Astrocyte of the cerebellum (primary cell): ENCODE measurements at regions not wholly inside any gene's neighbourhood (a gene's known extent, or its start where the extent isn't known, plus 50 kb on each side); places are given as distances from the start of the nearest gene placed in this dataset.

Experiments
- DNase-seq: peaks from one replicate; pipeline ENCODE4 v3.0.0-alpha.2; 2011; ENCODE audit warnings: low read depth
- H3K4me3 ChIP-seq: 2 replicates; pipeline ENCODE4 v1.5.1; 2011; ENCODE audit warnings: mild to moderate bottlenecking, low read depth, low read length, moderate library complexity
- CTCF ChIP-seq: IDR thresholded peaks from 2 replicates; pipeline ENCODE4 v1.5.1; 2012; ENCODE audit warnings: low read length, low read depth, moderate library complexity, mild to moderate bottlenecking; ENCODE audit errors: missing control alignments
- in situ Hi-C: cut with HindIII; loops from 2 replicates; pipeline ENCODE4 v1.10.0; 2017; ENCODE audit warnings: low sequenced_read_pairs

GRCh38 chr4:189396435-189396834 is 544.2 kb upstream of the FRG1 start:
- H3K4me3 ChIP-seq, result no peak overlapping the region
- DNase-seq, result no peak
- no peak for TF ChIP-seq CTCF
- in situ Hi-C loops, result no loop called here

GRCh38 chr4:189404271-189404670 is 536.4 kb upstream of the FRG1 start:
- TF ChIP-seq CTCF, result no peak
- in situ Hi-C loops, result no loop called here
- DNase-seq, result no peak

GRCh38 chr4:189409158-189409557 is 531.5 kb upstream of the FRG1 start:
- H3K4me3 ChIP-seq, result no peak overlapping the region
- TF ChIP-seq CTCF, result no peak
- no peak for DNase-seq
- in situ Hi-C loops, result no loop called here

More at GRCh38 chr4:189404271-189404670, 536.4 kb upstream of the FRG1 start:
- no peak overlapping the region for H3K4me3 ChIP-seq

GRCh38 chr4:189414021-189414420 is 526.7 kb upstream of the FRG1 start:
- no peak overlapping the region for H3K4me3 ChIP-seq
- in situ Hi-C loops, result no loop called here
- no peak for TF ChIP-seq CTCF
- DNase-seq, result no peak

GRCh38 chr4:189420572-189420971 is 520.1 kb upstream of the FRG1 start:
- DNase-seq, result no peak
- TF ChIP-seq CTCF, result no peak
- no peak overlapping the region for H3K4me3 ChIP-seq
- in situ Hi-C loops, result no loop called here

- no peak for TF ChIP-seq CTCF
- in situ Hi-C loops, result no loop called here
- DNase-seq, result no peak
- H3K4me3 ChIP-seq, result no peak overlapping the region
Measured at GRCh38 chr4:189436207-189436606, 504.5 kb upstream of the FRG1 start.

GRCh38 chr4:189440716-189441115 is 500.0 kb upstream of the FRG1 start:
- no peak for TF ChIP-seq CTCF
- DNase-seq, result no peak
- in situ Hi-C loops, result no loop called here
- no peak overlapping the region for H3K4me3 ChIP-seq
